ENCODE measurements at regions not wholly inside any gene's neighbourhood (a gene's known extent, or its start where the extent isn't known, plus 50 kb on each side); places are given as distances from the start of the nearest gene placed in this dataset.

DNA sequence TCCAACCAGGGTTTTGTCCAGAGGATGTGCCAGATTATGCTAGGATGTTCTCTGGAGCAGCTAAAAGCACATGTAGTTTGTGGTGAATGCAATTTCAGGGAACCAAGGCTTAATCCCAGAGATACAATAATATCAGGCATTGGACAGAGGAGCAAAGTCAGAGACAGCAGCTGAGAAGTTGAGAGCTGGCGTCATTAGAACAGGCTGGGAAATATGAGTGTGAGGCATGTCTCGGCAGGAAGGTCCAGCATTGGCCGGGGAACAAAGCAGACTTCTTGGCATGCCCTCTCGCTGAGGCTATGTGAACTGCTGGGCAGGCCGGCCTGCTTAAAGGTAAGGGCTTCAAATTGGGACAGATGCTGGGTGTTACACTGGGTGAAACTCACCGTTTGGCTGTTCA lies 125.4 kb downstream of the CAND1 start:
- TF ChIP-seq PRPF4 (IDR thresholded peaks at IDR 0.05; ENCODE audit: insufficient read depth, low read depth, low read length, poor library complexity, severe bottlenecking): no peak
- TF ChIP-seq GATAD2B (IDR thresholded peaks at IDR 0.05; ENCODE audit: borderline replicate concordance): no peak
- TF ChIP-seq RAD21 (CRISPR knock-in tag; conservative IDR thresholded peaks at IDR 0.05 in 1 of 2, IDR thresholded peaks at IDR 0.05 in 1 of 2): no peak
- TF ChIP-seq, protein P1, sequence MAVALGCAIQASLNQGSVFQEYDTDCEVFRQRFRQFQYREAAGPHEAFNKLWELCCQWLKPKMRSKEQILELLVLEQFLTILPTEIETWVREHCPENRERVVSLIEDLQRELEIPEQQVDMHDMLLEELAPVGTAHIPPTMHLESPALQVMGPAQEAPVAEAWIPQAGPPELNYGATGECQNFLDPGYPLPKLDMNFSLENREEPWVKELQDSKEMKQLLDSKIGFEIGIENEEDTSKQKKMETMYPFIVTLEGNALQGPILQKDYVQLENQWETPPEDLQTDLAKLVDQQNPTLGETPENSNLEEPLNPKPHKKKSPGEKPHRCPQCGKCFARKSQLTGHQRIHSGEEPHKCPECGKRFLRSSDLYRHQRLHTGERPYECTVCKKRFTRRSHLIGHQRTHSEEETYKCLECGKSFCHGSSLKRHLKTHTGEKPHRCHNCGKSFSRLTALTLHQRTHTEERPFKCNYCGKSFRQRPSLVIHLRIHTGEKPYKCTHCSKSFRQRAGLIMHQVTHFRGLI (CRISPR knock-in tag; IDR thresholded peaks at IDR 0.05): no peak
- TF ChIP-seq POU5F1 (IDR thresholded peaks at IDR 0.05; ENCODE audit: borderline replicate concordance, low read depth, low read length, partially characterized antibody): no peak
- TF ChIP-seq NCOR1 (IDR thresholded peaks at IDR 0.05): no peak
- TF ChIP-seq, protein P2, sequence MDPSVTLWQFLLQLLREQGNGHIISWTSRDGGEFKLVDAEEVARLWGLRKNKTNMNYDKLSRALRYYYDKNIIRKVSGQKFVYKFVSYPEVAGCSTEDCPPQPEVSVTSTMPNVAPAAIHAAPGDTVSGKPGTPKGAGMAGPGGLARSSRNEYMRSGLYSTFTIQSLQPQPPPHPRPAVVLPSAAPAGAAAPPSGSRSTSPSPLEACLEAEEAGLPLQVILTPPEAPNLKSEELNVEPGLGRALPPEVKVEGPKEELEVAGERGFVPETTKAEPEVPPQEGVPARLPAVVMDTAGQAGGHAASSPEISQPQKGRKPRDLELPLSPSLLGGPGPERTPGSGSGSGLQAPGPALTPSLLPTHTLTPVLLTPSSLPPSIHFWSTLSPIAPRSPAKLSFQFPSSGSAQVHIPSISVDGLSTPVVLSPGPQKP (CRISPR knock-in tag; IDR thresholded peaks at IDR 0.05): no peak
- no peak for TF ChIP-seq SREBF1 (IDR thresholded peaks at IDR 0.05; ENCODE audit: borderline replicate concordance, low read depth, low read length)
- TF ChIP-seq, protein P3, sequence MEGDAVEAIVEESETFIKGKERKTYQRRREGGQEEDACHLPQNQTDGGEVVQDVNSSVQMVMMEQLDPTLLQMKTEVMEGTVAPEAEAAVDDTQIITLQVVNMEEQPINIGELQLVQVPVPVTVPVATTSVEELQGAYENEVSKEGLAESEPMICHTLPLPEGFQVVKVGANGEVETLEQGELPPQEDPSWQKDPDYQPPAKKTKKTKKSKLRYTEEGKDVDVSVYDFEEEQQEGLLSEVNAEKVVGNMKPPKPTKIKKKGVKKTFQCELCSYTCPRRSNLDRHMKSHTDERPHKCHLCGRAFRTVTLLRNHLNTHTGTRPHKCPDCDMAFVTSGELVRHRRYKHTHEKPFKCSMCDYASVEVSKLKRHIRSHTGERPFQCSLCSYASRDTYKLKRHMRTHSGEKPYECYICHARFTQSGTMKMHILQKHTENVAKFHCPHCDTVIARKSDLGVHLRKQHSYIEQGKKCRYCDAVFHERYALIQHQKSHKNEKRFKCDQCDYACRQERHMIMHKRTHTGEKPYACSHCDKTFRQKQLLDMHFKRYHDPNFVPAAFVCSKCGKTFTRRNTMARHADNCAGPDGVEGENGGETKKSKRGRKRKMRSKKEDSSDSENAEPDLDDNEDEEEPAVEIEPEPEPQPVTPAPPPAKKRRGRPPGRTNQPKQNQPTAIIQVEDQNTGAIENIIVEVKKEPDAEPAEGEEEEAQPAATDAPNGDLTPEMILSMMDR (IDR thresholded peaks at IDR 0.05 in 2 of 3, conservative IDR thresholded peaks at IDR 0.05 in 1 of 3; ENCODE audit: insufficient read depth in 2 of 3, low read depth in 1 of 3, low read length in 3 of 3): no peak
- no peak for TF ChIP-seq POLR3A (IDR thresholded peaks at IDR 0.05; ENCODE audit: borderline replicate concordance, extremely low read depth, insufficient read depth, insufficient read length)
- TF ChIP-seq SIN3B (IDR thresholded peaks at IDR 0.05; ENCODE audit: low read depth): no peak
- no peak for TF ChIP-seq ZBTB17 (CRISPR knock-in tag; IDR thresholded peaks at IDR 0.05)
- no peak for TF ChIP-seq ETV5 (CRISPR knock-in tag; IDR thresholded peaks at IDR 0.05; ENCODE audit: low read depth)

Data from K562 (cell line).